Posterior vena cava (tissue), 2 donors: ENCODE measurements at regions not wholly inside any gene's neighbourhood (a gene's known extent, or its start where the extent isn't known, plus 50 kb on each side); places are given as distances from the start of the nearest gene placed in this dataset.

Source experiments
- DNase-seq: peaks from one replicate; pipeline ENCODE4 v3.0.0-alpha.2; 2020; ENCODE audit warnings: low spot score
- intact Hi-C, 2 donors: fragments of 100-400 bp; cut with DNase I; formaldehyde crosslinking; loops; one replicate each; pipeline versions ENCODE4 v1.14.1 to v1.14.2; 2022 to 2023
- donor health status: DM: yes; HTN: yes; CAD: no.
- donor health status: DM: yes; HTN: yes; CAD: no.

DNA sequence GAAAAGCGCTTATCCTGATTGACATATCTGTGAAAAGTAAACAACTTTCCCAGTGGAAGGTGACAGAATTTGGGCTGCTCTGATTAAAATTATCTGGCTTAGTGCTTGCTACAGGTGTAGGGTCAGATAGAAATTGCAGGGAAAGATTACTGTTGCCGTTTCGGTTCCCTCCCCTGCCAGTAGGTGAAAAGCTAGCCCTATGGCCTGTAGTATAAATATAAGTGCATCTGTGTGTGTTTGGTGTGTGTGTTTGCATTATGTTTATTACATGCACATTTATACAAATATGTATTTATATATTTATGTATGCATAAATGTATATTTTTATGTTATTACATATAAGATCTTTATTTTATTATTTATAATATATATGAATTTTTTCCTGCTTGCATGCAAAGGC, 72.3 kb upstream of the VOPP1 start:
- intact Hi-C loops: no loop called here
- no peak for DNase-seq

DNA sequence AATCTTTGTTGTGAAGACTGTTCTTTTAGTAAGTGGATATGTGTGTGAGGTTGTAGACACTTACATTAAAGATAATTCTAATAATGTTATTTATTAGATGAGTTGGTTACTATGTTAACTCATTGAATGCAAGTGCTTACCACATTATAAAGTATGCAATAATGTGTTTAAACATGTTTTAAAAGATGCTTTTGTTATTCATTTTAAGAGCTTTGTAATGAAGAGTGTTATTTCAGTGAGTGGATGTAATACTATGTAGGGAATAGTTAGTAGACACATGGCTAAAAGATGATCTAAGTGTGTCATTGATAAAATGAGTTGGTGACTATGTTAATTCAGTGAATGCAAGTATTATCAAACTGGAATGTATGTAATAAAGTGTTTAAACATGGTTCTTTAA, 70.0 kb upstream of the VOPP1 start:
- DNase-seq: no peak
- intact Hi-C loops: no loop called here

DNA sequence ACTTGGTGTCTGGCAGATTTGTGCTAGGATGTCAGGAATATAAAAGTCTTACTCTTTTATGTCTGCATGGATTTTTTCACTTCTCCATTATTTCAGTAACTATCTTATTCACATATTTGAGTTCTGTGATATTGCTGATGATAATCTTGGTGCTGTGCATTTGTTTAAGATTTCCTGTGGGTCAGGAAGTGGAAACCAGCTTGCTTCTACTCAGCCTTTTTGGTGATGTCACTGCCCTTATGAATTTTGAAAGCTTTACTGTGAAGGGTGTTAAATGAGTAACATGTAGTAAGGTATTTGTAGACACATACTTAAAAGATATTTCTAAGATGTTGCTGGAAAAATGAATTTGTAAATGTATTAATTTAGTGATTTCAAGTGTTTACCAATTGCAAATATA, 69.5 kb upstream of the VOPP1 start:
- intact Hi-C loops: no loop called here
- no peak for DNase-seq

DNA sequence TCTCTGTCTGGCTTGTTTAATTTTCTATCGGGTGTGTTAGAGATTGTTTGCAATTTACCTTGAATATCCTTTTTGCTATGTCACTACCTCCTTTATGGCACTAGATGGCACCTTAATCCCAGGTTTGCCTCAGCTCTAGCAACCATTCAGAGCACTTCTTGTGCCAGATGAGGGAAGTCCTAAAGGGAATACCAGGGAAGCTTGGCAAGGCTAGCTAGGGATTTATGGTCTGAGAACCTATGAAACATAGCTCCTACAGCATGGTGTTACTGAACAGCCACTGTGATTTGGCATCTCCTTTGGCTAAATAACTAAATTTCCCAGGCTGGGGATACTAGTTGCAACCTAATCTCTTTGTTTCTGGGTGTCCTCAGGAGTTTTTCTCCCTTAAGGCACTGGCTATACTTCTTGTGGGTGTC, 69.0 kb upstream of the VOPP1 start:
- intact Hi-C loops: no loop called here
- DNase-seq: no peak

DNA sequence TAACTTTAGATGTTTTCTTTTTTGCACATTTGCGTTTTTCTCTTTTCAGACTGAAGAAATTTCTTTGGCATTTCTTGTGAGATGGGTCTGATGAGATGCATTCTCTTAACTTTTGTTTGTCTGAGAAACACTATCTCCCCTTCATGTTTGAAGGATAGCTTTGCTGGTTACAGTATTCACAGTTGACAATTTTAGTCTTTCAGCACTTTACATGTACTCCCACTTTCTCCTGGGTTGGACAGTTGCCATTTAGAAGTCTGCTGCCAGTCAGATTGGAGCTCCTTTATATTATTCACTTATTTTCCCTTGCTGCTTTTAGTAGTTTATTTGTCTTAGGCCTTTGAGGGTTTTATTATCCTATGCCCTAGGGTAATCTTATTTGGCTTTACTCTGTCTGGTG, 67.3 kb upstream of the VOPP1 start:
- no peak for DNase-seq
- intact Hi-C loops: no loop called here

DNA sequence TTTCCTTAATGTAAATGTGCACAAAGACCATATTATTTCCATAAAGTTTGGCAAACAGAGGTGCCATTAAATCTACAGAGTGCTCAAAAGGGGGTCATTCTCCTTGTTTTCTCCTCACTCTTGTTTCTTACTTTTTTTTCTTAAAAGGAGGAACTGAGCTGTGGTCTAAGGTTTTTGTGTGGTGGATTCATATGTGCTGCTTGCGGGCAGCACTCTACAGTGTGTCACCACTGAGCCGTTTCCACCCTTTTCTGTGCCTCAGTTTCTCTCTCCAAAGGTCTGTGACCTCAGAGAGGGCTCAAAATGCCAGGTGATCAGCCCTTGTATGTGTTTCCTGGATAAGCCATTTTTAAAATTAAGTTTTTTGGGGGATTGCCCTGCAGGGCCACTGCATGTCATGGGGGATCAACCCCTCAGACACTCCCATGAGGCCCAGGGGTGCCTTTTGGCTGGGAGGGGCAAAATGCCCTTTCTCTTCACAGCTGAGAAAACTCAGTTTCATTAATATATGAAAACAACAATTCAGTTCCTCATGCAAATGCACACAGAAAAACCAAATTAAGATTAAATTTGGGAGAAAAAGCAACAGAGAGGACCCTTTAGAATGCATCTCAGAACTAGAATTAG, 56.9 kb upstream of the VOPP1 start:
- DNase-seq: no peak
- intact Hi-C loops: no loop called here

DNA sequence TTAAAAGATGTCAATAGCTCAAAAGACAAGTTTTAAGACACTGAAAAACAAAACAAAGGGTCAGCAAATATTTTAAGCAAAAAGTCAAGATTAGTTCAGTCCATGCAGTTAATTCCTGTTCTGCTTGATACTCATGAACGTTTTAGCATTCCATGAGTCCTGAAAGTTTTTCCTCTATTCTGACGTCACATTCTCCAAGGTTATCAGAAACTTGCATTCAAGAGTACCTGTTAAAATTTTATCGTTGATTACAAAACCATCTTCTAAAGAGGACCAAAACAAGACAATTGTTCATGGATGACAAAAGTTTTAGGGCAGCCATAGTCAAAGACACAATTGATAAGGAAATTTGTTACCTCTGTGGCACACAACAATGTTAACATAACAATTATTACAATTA, 52.5 kb upstream of the VOPP1 start:
- intact Hi-C loops: no loop called here
- no peak for DNase-seq

DNA sequence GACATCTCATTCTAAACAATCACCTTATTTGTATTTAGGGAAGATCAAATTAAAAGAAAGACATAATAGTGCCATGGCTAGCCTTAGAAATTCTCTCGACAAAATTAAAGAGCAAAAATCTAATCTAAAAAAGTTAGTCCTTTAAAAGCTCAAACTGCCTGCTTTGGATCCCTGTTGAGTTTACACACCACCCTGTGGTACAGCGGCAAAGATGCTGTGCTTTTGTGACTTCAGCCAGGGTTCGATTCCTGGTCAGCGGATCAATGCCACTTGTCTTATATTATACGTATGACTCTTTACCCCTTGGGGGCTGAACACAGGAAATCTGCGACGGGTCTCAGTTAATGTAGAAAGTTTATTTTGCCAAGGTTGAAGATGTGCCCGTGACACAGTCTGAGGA, 51.3 kb upstream of the VOPP1 start:
- DNase-seq: no peak
- intact Hi-C loops: no loop called here

DNA sequence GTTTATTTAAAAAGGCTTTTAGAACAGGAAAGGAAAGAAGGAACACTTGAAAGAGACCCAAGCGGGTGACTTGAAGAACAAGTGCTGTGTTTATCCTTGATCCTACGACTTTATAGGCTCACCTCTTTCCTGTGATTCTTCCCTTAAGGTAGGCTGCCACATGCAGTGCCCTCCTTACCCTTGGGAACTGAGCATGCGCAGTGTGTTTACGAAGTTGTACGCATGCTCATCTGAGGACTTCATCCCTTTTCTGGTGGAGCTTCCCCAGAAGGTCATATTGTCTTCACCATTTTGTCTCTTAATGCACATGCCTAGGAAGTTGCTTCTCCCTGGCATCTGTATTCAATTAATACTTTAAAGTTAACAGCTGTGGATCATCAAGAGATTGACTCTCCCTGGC, 49.9 kb upstream of the VOPP1 start:
- intact Hi-C loops: no loop called here
- no peak for DNase-seq
